ENCODE measurements at regions not wholly inside any gene's neighbourhood (a gene's known extent, or its start where the extent isn't known, plus 50 kb on each side); places are given as distances from the start of the nearest gene placed in this dataset.

- no peak overlapping the region for H3K4me3 ChIP-seq
- in situ Hi-C loops (cut with MboI) (no loop called here), intact Hi-C loops (cut with micrococcal nuclease) (no loop called here)
- H3K27ac ChIP-seq (ENCODE audit: extremely low read depth, low read depth, low read length), result no peak overlapping the region
- no peaks in the 10 kb centered on the region for H3K9me3 ChIP-seq (replicated peaks; ENCODE audit: control insufficient read depth, insufficient read depth, low read depth, low read length)
- no peak overlapping the region for H3K4me2 ChIP-seq (ENCODE audit: insufficient read depth, low read length)
- H3K9ac ChIP-seq (ENCODE audit: insufficient read depth in 1 of 2, low read depth in 2 of 2, low read length in 2 of 2), result no peak overlapping the region
- TF ChIP-seq USF2 (CRISPR knock-in tag; IDR thresholded peaks at IDR 0.05) (peak; percentile 20; the same call in 1 of the 2 replicates), MTF1 (CRISPR knock-in tag; IDR thresholded peaks at IDR 0.05; ENCODE audit: borderline replicate concordance) (no peak)
- peaks cover 4 to 42% of the 10 kb centered on the region in 2 experiments; a peak in 4 of 5 replicates for H3K27me3 ChIP-seq (ENCODE audit: control insufficient read depth in 2 of 2, insufficient read depth in 2 of 2, low read length in 2 of 2)
- no TSS peak for BruUV-seq (replicated peaks)
- ATAC-seq (no peak), FAIRE-seq (no peak), DNase-seq (ENCODE audit: extremely low read depth in 1 of 4, low spot score in 3 of 4) (no peak)
- H4K20me1 ChIP-seq (replicated peaks; ENCODE audit: control insufficient read depth, insufficient read depth, low read length), result no peaks in the 10 kb centered on the region
- no peaks in the 10 kb centered on the region for H3K36me3 ChIP-seq (ENCODE audit: control insufficient read depth, insufficient read depth, low read length)
- 5% methylated on average over 8 of the region's 10 CpGs for WGBS (ENCODE audit: insufficient coverage, low coverage, missing lambda C conversion rate)
- ChIA-PET POLR2A (no interaction called here), CTCF (ENCODE audit: low intra/inter-chr PET ratio) (no interaction called here)
- no peak overlapping the region for H2AFZ ChIP-seq (ENCODE audit: low read depth, low read length)
- no peaks in the 10 kb centered on the region for H3K79me2 ChIP-seq (ENCODE audit: control insufficient read depth, insufficient read depth, low read length)
- H3K9me1 ChIP-seq (ENCODE audit: control insufficient read depth, insufficient read depth, low read length), result no peaks in the 10 kb centered on the region
- peaks cover 0 to 5% of the 10 kb centered on the region in 2 experiments; a peak in 2 of 5 replicates for H3K4me1 ChIP-seq (replicated peaks in 1 of 2; ENCODE audit: control insufficient read depth in 2 of 2, insufficient read depth in 2 of 2, low read length in 2 of 2)
These were observed 70.2 kb downstream of the ADRA2C start for GRCh38 chr4:3836406-3836755.

GRCh38 chr4:3836756-3837601, 70.8 kb downstream of the ADRA2C start:
- CTCF ChIA-PET (ENCODE audit: low intra/inter-chr PET ratio), result no interaction called here
- FAIRE-seq, result no peak

More at GRCh38 chr4:3836756-3837601, 70.8 kb downstream of the ADRA2C start:
- Histone ChIP-seq H2AFZ (ENCODE audit: low read depth, low read length) (no peak overlapping the region), H3K4me2 (ENCODE audit: insufficient read depth, low read length) (no peak overlapping the region), H3K9ac (ENCODE audit: insufficient read depth in 1 of 2, low read depth in 2 of 2, low read length in 2 of 2) (no peak overlapping the region), H3K4me3 (no peak overlapping the region), H3K36me3 (ENCODE audit: control insufficient read depth, insufficient read depth, low read length) (no peaks in the 10 kb centered on the region), H4K20me1 (replicated peaks; ENCODE audit: control insufficient read depth, insufficient read depth, low read length) (no peaks in the 10 kb centered on the region), H3K9me1 (ENCODE audit: control insufficient read depth, insufficient read depth, low read length) (no peaks in the 10 kb centered on the region), H3K27ac (ENCODE audit: extremely low read depth, low read depth, low read length) (no peak overlapping the region), H3K27me3 (ENCODE audit: control insufficient read depth in 2 of 2, insufficient read depth in 2 of 2, low read length in 2 of 2) (peaks cover 4 to 43% of the 10 kb centered on the region in 2 experiments; a peak in 4 of 5 replicates), H3K79me2 (ENCODE audit: control insufficient read depth, insufficient read depth, low read length) (no peaks in the 10 kb centered on the region), H3K4me1 (replicated peaks in 1 of 2; ENCODE audit: control insufficient read depth in 2 of 2, insufficient read depth in 2 of 2, low read length in 2 of 2) (peaks cover 0 to 5% of the 10 kb centered on the region in 2 experiments; a peak in 2 of 5 replicates), H3K9me3 (replicated peaks; ENCODE audit: control insufficient read depth, insufficient read depth, low read depth, low read length) (no peaks in the 10 kb centered on the region)
- peak; percentile 93 for ATAC-seq
- in situ Hi-C loops (cut with MboI) (no loop called here), intact Hi-C loops (cut with micrococcal nuclease) (no loop called here)
- DNase-seq (ENCODE audit: extremely low read depth in 1 of 4, low spot score in 3 of 4), result peak; percentile 69 to 89 (median 86)
- WGBS (ENCODE audit: insufficient coverage, low coverage, missing lambda C conversion rate), result 14% methylated on average over 12 of the region's 14 CpGs
- TF ChIP-seq TCF7 (IDR thresholded peaks at IDR 0.05; ENCODE audit: borderline replicate concordance) (peak; percentile 92; the same call in 1 of the 2 replicates), LEF1 (IDR thresholded peaks at IDR 0.05) (peak; percentile 86), ELK3 (CRISPR knock-in tag; IDR thresholded peaks at IDR 0.05) (no peak), TCF7L2 (IDR thresholded peaks at IDR 0.05; ENCODE audit: low read depth, low read length) (peak; percentile 78)
- no TSS peak for BruUV-seq (replicated peaks)
- POLR2A ChIA-PET, result no interaction called here

Data from K562 (cell line).